GM21447 (cell line): ENCODE measurements at regions not wholly inside any gene's neighbourhood (a gene's known extent, or its start where the extent isn't known, plus 50 kb on each side); places are given as distances from the start of the nearest gene placed in this dataset.

ENCODE experiments used
- ATAC-seq: cut with Tn5 transposase; IDR thresholded peaks from one replicate; pipeline ENCODE4 v1.9.1; 2021; ENCODE audit not compliant: unreplicated experiment

- ATAC-seq = no peak
Observed at GRCh38 chr20:40459299-40459698, 229.7 kb downstream of the MAFB start.

- ATAC-seq = no peak
Observed at GRCh38 chr20:40457404-40457803, 231.6 kb downstream of the MAFB start.

GRCh38 chr20:40452758-40453157 lies 236.3 kb downstream of the MAFB start:
- ATAC-seq = no peak

- ATAC-seq = no peak
Observed at GRCh38 chr20:40451552-40451951, 237.5 kb downstream of the MAFB start.

- no peak for ATAC-seq
Observed at GRCh38 chr20:40449974-40450616, 238.9 kb downstream of the MAFB start.

GRCh38 chr20:40449144-40449690 lies 239.8 kb downstream of the MAFB start:
- no peak for ATAC-seq

- ATAC-seq = no peak
Observed at GRCh38 chr20:40446888-40447287, 242.1 kb downstream of the MAFB start.

- no peak for ATAC-seq
Observed at GRCh38 chr20:40444516-40444915, 244.5 kb downstream of the MAFB start.

- ATAC-seq = no peak
Observed at GRCh38 chr20:40443753-40444152, 245.3 kb downstream of the MAFB start.

- ATAC-seq = no peak
Observed at GRCh38 chr20:40442181-40442963, 246.7 kb downstream of the MAFB start.

- ATAC-seq = no peak
Observed at GRCh38 chr20:40441771-40442170, 247.3 kb downstream of the MAFB start.

GRCh38 chr20:40438161-40438830 lies 250.7 kb downstream of the MAFB start:
- no peak for ATAC-seq

- ATAC-seq = no peak
Observed at GRCh38 chr20:40436011-40436410, 253.0 kb downstream of the MAFB start.

- no peak for ATAC-seq
Observed at GRCh38 chr20:40435146-40435895, 253.7 kb downstream of the MAFB start.

- ATAC-seq = no peak
Observed at GRCh38 chr20:40434122-40434521, 254.9 kb downstream of the MAFB start.

- no peak for ATAC-seq
Observed at GRCh38 chr20:40433341-40433861, 255.6 kb downstream of the MAFB start.

- ATAC-seq = no peak
Observed at GRCh38 chr20:40431611-40432010, 257.4 kb downstream of the MAFB start.

GRCh38 chr20:40431112-40431511 lies 257.9 kb downstream of the MAFB start:
- no peak for ATAC-seq

GRCh38 chr20:40427026-40427425 lies 262.0 kb downstream of the MAFB start:
- no peak for ATAC-seq

GRCh38 chr20:40424695-40425094 lies 264.3 kb downstream of the MAFB start:
- ATAC-seq = no peak

- ATAC-seq = no peak
Observed at GRCh38 chr20:40422656-40423055, 266.4 kb downstream of the MAFB start.
